GM12875 (cell line): ENCODE measurements at regions not wholly inside any gene's neighbourhood (a gene's known extent, or its start where the extent isn't known, plus 50 kb on each side); places are given as distances from the start of the nearest gene placed in this dataset.

ENCODE experiments used
- H3K4me3 ChIP-seq: one replicate; pipeline ENCODE4 v1.5.1; 2011; ENCODE audit warnings: low read depth, low read length, control low read depth
- CTCF ChIP-seq: IDR thresholded peaks from 2 replicates; pipeline ENCODE4 v1.5.1; 2011; ENCODE audit warnings: low read depth, mild to moderate bottlenecking, control low read depth, inconsistent platforms, low read length, moderate library complexity, borderline replicate concordance; ENCODE audit not compliant: insufficient read depth

GRCh38 chr9:71487061-71487460, 281.3 kb downstream of the CEMIP2 start:
- H3K4me3 ChIP-seq, result no peak overlapping the region
- TF ChIP-seq CTCF, result no peak

DNA sequence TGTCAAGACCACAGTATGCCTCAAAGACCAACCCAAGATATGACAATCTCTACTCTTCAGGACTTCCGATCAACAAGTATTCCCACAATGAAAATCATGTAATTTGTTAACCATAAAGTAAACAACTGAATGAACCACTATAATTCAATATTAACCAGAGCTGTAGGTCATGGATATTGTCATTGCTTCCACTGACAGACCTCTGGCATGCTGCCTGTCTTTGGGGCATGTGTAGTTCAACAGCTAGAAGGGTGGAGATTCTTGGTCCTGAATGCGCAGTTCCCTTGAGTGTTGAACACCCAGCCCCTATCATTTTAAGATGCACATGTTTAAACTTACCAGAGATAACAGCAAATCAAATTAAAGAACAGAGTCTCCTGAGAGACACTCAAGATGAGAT, 283.0 kb downstream of the CEMIP2 start:
- TF ChIP-seq CTCF, result no peak
- H3K4me3 ChIP-seq, result no peak overlapping the region

- H3K4me3 ChIP-seq, result no peak overlapping the region
- TF ChIP-seq CTCF, result no peak
Observed at GRCh38 chr9:71483436-71483835, 284.9 kb downstream of the CEMIP2 start.

GRCh38 chr9:71479621-71480020, 288.7 kb downstream of the CEMIP2 start:
- H3K4me3 ChIP-seq, result no peak overlapping the region
- TF ChIP-seq CTCF, result no peak

GRCh38 chr9:71472400-71472799, 295.9 kb downstream of the CEMIP2 start:
- TF ChIP-seq CTCF, result no peak
- H3K4me3 ChIP-seq, result no peak overlapping the region

DNA sequence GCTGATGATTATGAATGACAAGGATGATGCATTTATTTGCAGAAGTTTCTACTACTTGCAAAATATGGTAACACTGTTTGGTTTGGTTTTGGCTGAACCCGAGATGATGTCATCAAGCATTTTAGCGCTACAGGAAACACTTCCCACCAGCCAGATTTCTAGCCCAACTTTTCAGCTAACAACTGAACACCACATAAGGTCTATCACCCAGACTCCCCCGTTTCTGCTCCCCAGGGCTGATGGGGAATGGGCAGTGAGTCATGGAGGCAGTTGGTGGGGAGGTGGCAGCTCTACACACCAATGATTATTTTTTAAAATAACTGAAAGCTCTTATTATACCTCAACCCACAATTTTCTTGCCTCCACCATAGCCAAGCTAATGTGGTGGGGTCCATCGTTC, 302.9 kb downstream of the CEMIP2 start:
- H3K4me3 ChIP-seq, result no peak overlapping the region
- TF ChIP-seq CTCF, result no peak

- H3K4me3 ChIP-seq, result no peak overlapping the region
- no peak for TF ChIP-seq CTCF
Observed at GRCh38 chr9:71459082-71459481, 309.2 kb downstream of the CEMIP2 start.
